Dedifferentiated amniotic fluid mesenchymal stem cell (primary cell): ENCODE measurements at regions not wholly inside any gene's neighbourhood (a gene's known extent, or its start where the extent isn't known, plus 50 kb on each side); places are given as distances from the start of the nearest gene placed in this dataset.

ENCODE experiments used
- DNase-seq: peaks from one replicate; pipeline ENCODE4 v3.0.0-alpha.2; 2016; ENCODE audit errors: extremely low spot score

- no peak for DNase-seq
Measured at GRCh38 chr4:100130964-100131363, 59.3 kb downstream of the DDIT4L start.

- no peak for DNase-seq
Measured at GRCh38 chr4:100130491-100130890, 59.8 kb downstream of the DDIT4L start.

- DNase-seq, result no peak
Measured at GRCh38 chr4:100129774-100130173, 60.5 kb downstream of the DDIT4L start.

- no peak for DNase-seq
Measured at GRCh38 chr4:100128338-100128737, 61.9 kb downstream of the DDIT4L start.

GRCh38 chr4:100124715-100125114 is 65.6 kb downstream of the DDIT4L start:
- no peak for DNase-seq

- DNase-seq, result no peak
Measured at GRCh38 chr4:100118181-100118580, 72.1 kb downstream of the DDIT4L start.

GRCh38 chr4:100117750-100118149 is 72.5 kb downstream of the DDIT4L start:
- no peak for DNase-seq

GRCh38 chr4:100114909-100115308 is 75.4 kb downstream of the DDIT4L start:
- DNase-seq, result no peak

- DNase-seq, result no peak
Measured at GRCh38 chr4:100113732-100114131, 76.5 kb downstream of the DDIT4L start.

- DNase-seq, result no peak
Measured at GRCh38 chr4:100113096-100113495, 77.2 kb downstream of the DDIT4L start.

GRCh38 chr4:100109921-100110320 is 80.3 kb downstream of the DDIT4L start:
- DNase-seq, result no peak

GRCh38 chr4:100108869-100109268 is 81.4 kb downstream of the DDIT4L start:
- DNase-seq, result no peak

GRCh38 chr4:100106982-100107381 is 83.3 kb downstream of the DDIT4L start:
- DNase-seq, result no peak

- DNase-seq, result no peak
Measured at GRCh38 chr4:100103671-100104070, 86.6 kb downstream of the DDIT4L start.

- DNase-seq, result no peak
Measured at GRCh38 chr4:100100985-100101384, 89.3 kb downstream of the DDIT4L start.

GRCh38 chr4:100099746-100100145 is 90.5 kb downstream of the DDIT4L start:
- no peak for DNase-seq

- DNase-seq, result no peak
Measured at GRCh38 chr4:100098681-100099080, 91.6 kb downstream of the DDIT4L start.

GRCh38 chr4:100098011-100098545 is 92.2 kb downstream of the DDIT4L start:
- no peak for DNase-seq

GRCh38 chr4:100095729-100096595 is 94.3 kb downstream of the DDIT4L start:
- peak; percentile 80 for DNase-seq

- DNase-seq, result peak; percentile 95
Measured at GRCh38 chr4:100093091-100093866, 97.0 kb downstream of the DDIT4L start.

- DNase-seq, result no peak
Measured at GRCh38 chr4:100087743-100088142, 102.5 kb downstream of the DDIT4L start.

- DNase-seq, result no peak
Measured at GRCh38 chr4:100086766-100087431, 103.4 kb downstream of the DDIT4L start.
